PFSK-1 (cell line): ENCODE measurements at regions not wholly inside any gene's neighbourhood (a gene's known extent, or its start where the extent isn't known, plus 50 kb on each side); places are given as distances from the start of the nearest gene placed in this dataset.

Source experiments
- FOXP2 ChIP-seq: optimal IDR thresholded peaks from 2 replicates; pipeline ENCODE3; 2011; ENCODE audit warnings: borderline replicate concordance, control low read depth, inconsistent platforms; ENCODE audit not compliant: insufficient read depth; ENCODE audit errors: extremely low read length, extremely low read depth
- POLR2AphosphoS5 ChIP-seq: IDR thresholded peaks from 2 replicates; pipeline ENCODE4 v1.6.1; 2012; ENCODE audit warnings: low read depth, mild to moderate bottlenecking, control low read depth, low read length, moderate library complexity
- SIN3A ChIP-seq: IDR thresholded peaks from 2 replicates; pipeline ENCODE4 v1.6.1; 2012; ENCODE audit warnings: mild to moderate bottlenecking, low read length, moderate library complexity, borderline replicate concordance; ENCODE audit not compliant: insufficient read depth
- TAF1 ChIP-seq: IDR thresholded peaks from 2 replicates; pipeline ENCODE4 v1.6.1; 2012; ENCODE audit warnings: low read length, control low read depth, borderline replicate concordance; ENCODE audit not compliant: insufficient read depth
- TF ChIP-seq, protein P1 (sequence below), 2 experiments: IDR thresholded peaks; 2 replicates each; pipeline versions ENCODE4 v1.6.1 to v1.8.0; 2011 to 2012; ENCODE audit warnings: low read depth in 2 of 2, low read length in 2 of 2, control low read depth in 1 of 2, inconsistent platforms in 1 of 2, mild to moderate bottlenecking in 1 of 2, moderate library complexity in 1 of 2; ENCODE audit not compliant: insufficient read depth in 1 of 2

DNA sequence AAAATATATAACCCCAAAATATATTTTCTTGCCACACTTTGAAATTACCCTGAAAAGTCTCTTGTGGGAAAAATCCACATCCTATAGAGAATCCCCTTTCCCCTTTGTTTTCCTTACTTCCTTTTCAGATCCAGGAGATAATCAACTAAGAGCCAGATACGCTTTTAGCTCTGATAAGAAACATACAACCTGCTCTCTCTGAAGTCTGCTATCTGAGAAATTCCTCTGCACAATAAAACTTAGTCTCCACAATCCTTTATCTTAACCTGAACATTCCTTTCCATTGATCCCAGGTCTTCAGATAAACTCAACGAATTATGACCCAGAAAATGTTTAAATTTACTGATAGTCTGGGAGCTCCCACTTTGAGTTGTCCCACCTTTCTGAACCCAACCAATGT is 233.4 kb upstream of the SETMAR start:
- TF ChIP-seq, protein P1, sequence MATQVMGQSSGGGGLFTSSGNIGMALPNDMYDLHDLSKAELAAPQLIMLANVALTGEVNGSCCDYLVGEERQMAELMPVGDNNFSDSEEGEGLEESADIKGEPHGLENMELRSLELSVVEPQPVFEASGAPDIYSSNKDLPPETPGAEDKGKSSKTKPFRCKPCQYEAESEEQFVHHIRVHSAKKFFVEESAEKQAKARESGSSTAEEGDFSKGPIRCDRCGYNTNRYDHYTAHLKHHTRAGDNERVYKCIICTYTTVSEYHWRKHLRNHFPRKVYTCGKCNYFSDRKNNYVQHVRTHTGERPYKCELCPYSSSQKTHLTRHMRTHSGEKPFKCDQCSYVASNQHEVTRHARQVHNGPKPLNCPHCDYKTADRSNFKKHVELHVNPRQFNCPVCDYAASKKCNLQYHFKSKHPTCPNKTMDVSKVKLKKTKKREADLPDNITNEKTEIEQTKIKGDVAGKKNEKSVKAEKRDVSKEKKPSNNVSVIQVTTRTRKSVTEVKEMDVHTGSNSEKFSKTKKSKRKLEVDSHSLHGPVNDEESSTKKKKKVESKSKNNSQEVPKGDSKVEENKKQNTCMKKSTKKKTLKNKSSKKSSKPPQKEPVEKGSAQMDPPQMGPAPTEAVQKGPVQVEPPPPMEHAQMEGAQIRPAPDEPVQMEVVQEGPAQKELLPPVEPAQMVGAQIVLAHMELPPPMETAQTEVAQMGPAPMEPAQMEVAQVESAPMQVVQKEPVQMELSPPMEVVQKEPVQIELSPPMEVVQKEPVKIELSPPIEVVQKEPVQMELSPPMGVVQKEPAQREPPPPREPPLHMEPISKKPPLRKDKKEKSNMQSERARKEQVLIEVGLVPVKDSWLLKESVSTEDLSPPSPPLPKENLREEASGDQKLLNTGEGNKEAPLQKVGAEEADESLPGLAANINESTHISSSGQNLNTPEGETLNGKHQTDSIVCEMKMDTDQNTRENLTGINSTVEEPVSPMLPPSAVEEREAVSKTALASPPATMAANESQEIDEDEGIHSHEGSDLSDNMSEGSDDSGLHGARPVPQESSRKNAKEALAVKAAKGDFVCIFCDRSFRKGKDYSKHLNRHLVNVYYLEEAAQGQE (IDR thresholded peaks at IDR 0.05; ENCODE audit: insufficient read depth in 1 of 2, low read depth in 2 of 2, low read length in 2 of 2): no peak
- TF ChIP-seq TAF1: no peak
- TF ChIP-seq POLR2AphosphoS5: no peak
- no peak for TF ChIP-seq SIN3A
- no peak for TF ChIP-seq FOXP2
